K562 (cell line): ENCODE measurements at regions not wholly inside any gene's neighbourhood (a gene's known extent, or its start where the extent isn't known, plus 50 kb on each side); places are given as distances from the start of the nearest gene placed in this dataset.

Experiments
- HMG20A ChIP-seq: fragments of 450-650 bp; formaldehyde crosslinking; conservative IDR thresholded peaks from 2 replicates; pipeline ENCODE4 v1.4.0; 2020; ENCODE audit warnings: mild to moderate bottlenecking, mixed read lengths
- NFIX ChIP-seq: fragments of 250-450 bp; sonication (Bioruptor Pico); IDR thresholded peaks from 2 replicates; pipeline ENCODE4 v1.4.0; 2020; ENCODE audit warnings: low read depth, mild to moderate bottlenecking, moderate library complexity
- TF ChIP-seq, protein P1 (sequence below), 2 experiments: fragments of 450-650 bp in 1 of 2; sonication (generic) in 1 of 2; formaldehyde crosslinking in 1 of 2; IDR thresholded peaks; 2 replicates each; pipeline versions ENCODE4 v1.7.1 to v1.9.0; 2016 to 2022; ENCODE audit warnings: inconsistent platforms in 1 of 2, mild to moderate bottlenecking in 1 of 2, missing genetic modification reagents in 1 of 2

GRCh38 chr5:27171761-27172261, 133.4 kb upstream of the CDH9 start:
- TF ChIP-seq, protein P1, sequence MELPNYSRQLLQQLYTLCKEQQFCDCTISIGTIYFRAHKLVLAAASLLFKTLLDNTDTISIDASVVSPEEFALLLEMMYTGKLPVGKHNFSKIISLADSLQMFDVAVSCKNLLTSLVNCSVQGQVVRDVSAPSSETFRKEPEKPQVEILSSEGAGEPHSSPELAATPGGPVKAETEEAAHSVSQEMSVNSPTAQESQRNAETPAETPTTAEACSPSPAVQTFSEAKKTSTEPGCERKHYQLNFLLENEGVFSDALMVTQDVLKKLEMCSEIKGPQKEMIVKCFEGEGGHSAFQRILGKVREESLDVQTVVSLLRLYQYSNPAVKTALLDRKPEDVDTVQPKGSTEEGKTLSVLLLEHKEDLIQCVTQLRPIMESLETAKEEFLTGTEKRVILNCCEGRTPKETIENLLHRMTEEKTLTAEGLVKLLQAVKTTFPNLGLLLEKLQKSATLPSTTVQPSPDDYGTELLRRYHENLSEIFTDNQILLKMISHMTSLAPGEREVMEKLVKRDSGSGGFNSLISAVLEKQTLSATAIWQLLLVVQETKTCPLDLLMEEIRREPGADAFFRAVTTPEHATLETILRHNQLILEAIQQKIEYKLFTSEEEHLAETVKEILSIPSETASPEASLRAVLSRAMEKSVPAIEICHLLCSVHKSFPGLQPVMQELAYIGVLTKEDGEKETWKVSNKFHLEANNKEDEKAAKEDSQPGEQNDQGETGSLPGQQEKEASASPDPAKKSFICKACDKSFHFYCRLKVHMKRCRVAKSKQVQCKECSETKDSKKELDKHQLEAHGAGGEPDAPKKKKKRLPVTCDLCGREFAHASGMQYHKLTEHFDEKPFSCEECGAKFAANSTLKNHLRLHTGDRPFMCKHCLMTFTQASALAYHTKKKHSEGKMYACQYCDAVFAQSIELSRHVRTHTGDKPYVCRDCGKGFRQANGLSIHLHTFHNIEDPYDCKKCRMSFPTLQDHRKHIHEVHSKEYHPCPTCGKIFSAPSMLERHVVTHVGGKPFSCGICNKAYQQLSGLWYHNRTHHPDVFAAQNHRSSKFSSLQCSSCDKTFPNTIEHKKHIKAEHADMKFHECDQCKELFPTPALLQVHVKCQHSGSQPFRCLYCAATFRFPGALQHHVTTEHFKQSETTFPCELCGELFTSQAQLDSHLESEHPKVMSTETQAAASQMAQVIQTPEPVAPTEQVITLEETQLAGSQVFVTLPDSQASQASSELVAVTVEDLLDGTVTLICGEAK (IDR thresholded peaks at IDR 0.05): no peak
- TF ChIP-seq, protein P1 (CRISPR knock-in tag; IDR thresholded peaks at IDR 0.05): no peak
- TF ChIP-seq HMG20A (CRISPR knock-in tag) (no peak), NFIX (no peak)
